Stomach (tissue), 8 donors: ENCODE measurements at regions not wholly inside any gene's neighbourhood (a gene's known extent, or its start where the extent isn't known, plus 50 kb on each side); places are given as distances from the start of the nearest gene placed in this dataset.

Source experiments
- DNase-seq, 2 donors: peaks; one replicate each; pipeline versions ENCODE4 v3.0.0 to v3.0.0-alpha.2; 2013 to 2019
- H3K27ac ChIP-seq, 5 donors: fragments of 200-600 bp in 4 of 5; sonication (generic) in 4 of 5; one replicate each; pipeline ENCODE4 v1.5.1; 2013 to 2019; ENCODE audit warnings: mild to moderate bottlenecking in 1 of 5, moderate library complexity in 1 of 5
- H3K27me3 ChIP-seq, 3 donors: fragments of 200-600 bp; sonication (generic); one replicate each; pipeline ENCODE4 v1.5.1; 2017 to 2019; ENCODE audit warnings: mixed run types in 1 of 3
- H3K36me3 ChIP-seq, 4 donors: fragments of 200-600 bp; sonication (generic); 1 replicate in 3 of 4; 2 replicates in 1 of 4; pipeline ENCODE4 v1.5.1; 2016 to 2019
- H3K4me1 ChIP-seq, 4 donors: fragments of 200-600 bp; sonication (generic); one replicate each; pipeline ENCODE4 v1.5.1; 2016 to 2019
- H3K4me3 ChIP-seq, 4 donors: fragments of 200-600 bp; sonication (generic) in 3 of 4; one replicate each; pipeline ENCODE4 v1.5.1; 2016 to 2019; ENCODE audit warnings: mild to moderate bottlenecking in 1 of 4
- H3K9me3 ChIP-seq, 4 donors: fragments of 200-600 bp; sonication (generic); one replicate each; pipeline ENCODE4 v1.5.1; 2016 to 2019
- EP300 ChIP-seq: sonication (generic); formaldehyde crosslinking; IDR thresholded peaks from one replicate; pipeline ENCODE4 v1.6.1; 2017; ENCODE audit warnings: antibody characterized with exemption
- POLR2A ChIP-seq, 4 donors: fragments of 450-650 bp; IDR thresholded peaks; one replicate each; pipeline ENCODE4 v1.6.1; 2016; ENCODE audit warnings: antibody characterized with exemption in 4 of 4, control low read depth in 2 of 4, mild to moderate bottlenecking in 1 of 4, moderate library complexity in 1 of 4
- POLR2AphosphoS5 ChIP-seq, 3 donors: sonication (generic); formaldehyde crosslinking; IDR thresholded peaks; one replicate each; pipeline ENCODE4 v1.6.1; 2016; ENCODE audit warnings: antibody characterized with exemption in 3 of 3
- WGBS, 5 donors: extraction: QIAGEN DNeasy Blood & Tissue Kit in 3 of 5; methylation state at CpG; one replicate each; pipeline versions ENCODE4 v1.1.5 to v1.1.7; 2013 to 2018; 5-methylcytosine and 5-hydroxymethylcytosine counted together
- intact Hi-C: fragments of 100-400 bp; cut with DNase I; formaldehyde crosslinking; loops from one replicate; pipeline ENCODE4 v1.15.1; 2023; ENCODE audit warnings: low total_unique reads
- TF ChIP-seq, protein P1 (sequence below), 7 experiments: fragments of 450-650 bp in 4 of 7; fragments of 200-600 bp in 3 of 7; sonication (generic) in 3 of 7; IDR thresholded peaks; one replicate each; pipeline ENCODE4 v1.5.1; 2016 to 2019; ENCODE audit warnings: antibody characterized with exemption in 7 of 7, control low read depth in 2 of 7, mild to moderate bottlenecking in 1 of 7
- donor health status: healthy with polysubstance abuse.
- donor health status: Bipolar disorder and iron deficiency.
- donor health status: healthy.

DNA sequence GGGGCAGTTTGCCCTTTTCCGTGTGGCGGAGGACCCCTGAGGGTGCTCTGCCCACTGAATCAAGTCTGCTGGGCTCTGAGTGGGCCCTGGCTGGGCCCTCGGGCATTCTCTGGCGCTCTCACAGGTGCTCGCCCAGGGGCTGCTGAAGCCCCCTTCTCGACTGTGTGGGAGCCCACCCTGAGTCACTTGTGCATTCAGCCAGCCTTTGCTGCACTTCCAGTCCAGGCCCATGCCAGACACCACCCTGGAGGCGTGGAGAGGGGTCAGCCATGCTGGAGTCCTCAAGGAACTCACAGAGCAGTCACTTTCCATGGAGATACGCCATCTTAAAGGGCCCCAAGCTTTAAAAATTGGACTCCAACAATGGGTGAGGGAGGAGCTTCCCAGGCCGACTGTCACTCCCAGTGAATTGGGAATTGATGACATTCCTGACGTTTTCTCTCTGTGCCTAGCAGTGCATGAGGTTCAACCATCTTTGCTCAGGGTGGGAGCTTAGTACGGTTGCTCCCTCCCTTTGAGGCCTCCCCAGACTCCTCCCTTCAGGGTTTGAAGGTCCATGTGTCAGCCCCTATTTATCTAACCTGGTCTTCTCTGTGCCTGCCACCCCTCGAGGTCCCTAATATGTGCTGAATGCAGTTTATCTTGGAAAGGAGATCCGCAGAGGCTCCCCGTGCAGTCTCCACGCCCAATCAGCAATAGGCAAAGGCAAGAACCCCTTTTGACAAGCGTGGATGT, 71.8 kb upstream of the HS6ST1 start:
- TF ChIP-seq POLR2A (IDR thresholded peaks at IDR 0.05) (no peak), EP300 (no peak), POLR2AphosphoS5 (IDR thresholded peaks at IDR 0.05) (no peak)
- TF ChIP-seq, protein P1, sequence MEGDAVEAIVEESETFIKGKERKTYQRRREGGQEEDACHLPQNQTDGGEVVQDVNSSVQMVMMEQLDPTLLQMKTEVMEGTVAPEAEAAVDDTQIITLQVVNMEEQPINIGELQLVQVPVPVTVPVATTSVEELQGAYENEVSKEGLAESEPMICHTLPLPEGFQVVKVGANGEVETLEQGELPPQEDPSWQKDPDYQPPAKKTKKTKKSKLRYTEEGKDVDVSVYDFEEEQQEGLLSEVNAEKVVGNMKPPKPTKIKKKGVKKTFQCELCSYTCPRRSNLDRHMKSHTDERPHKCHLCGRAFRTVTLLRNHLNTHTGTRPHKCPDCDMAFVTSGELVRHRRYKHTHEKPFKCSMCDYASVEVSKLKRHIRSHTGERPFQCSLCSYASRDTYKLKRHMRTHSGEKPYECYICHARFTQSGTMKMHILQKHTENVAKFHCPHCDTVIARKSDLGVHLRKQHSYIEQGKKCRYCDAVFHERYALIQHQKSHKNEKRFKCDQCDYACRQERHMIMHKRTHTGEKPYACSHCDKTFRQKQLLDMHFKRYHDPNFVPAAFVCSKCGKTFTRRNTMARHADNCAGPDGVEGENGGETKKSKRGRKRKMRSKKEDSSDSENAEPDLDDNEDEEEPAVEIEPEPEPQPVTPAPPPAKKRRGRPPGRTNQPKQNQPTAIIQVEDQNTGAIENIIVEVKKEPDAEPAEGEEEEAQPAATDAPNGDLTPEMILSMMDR (IDR thresholded peaks at IDR 0.05), result no peak
- H3K27ac ChIP-seq, result no peak overlapping the region
- no peak for DNase-seq
- intact Hi-C loops, result no loop called here
- H3K4me3 ChIP-seq, result no peak overlapping the region
- H3K9me3 ChIP-seq, result no peaks in the 10 kb centered on the region
- H3K36me3 ChIP-seq, result no peaks in the 10 kb centered on the region
- 81 to 89% (median 87%) methylated on average over 14 to 16 of the region's 16 CpGs for WGBS, 5 donors
- H3K27me3 ChIP-seq, result no peaks in the 10 kb centered on the region
- H3K4me1 ChIP-seq, result peaks cover 0 to 5% (median 0%) of the 10 kb centered on the region in 4 donors

DNA sequence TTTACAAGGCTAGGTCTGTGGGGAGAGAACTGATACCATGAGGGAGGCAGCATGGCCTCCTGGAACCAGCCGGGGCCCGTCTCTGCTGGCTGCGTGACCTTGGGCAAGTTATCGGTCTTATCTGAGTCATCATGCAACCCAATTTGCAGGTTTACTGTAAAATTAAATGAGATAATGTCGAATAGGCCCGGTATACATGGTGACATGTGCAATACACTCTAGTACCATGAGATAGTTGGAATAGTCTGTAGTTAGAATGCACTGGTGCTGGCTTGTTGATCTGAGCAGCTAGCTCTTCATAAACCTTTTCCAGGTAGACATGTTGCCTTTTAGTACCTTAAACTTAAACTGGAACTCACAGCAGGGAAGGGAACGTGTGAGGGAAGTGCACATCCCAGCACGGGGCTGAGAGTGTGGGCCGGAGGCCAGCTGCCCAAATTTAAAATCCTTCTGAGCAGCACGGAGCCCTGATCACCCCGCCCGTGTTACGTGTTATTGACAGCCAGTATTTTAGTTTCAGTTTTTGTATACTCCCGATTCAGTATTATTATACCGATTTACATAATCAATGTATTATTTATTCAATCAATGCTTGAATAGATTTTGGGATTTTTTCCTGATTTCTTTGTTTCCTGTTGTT, 72.4 kb upstream of the HS6ST1 start:
- 80 to 91% (median 86%) methylated on average over 15 of the region's 15 CpGs for WGBS, 5 donors
- no peaks in the 10 kb centered on the region for H3K9me3 ChIP-seq
- TF ChIP-seq POLR2A (IDR thresholded peaks at IDR 0.05) (no peak), POLR2AphosphoS5 (IDR thresholded peaks at IDR 0.05) (no peak), EP300 (no peak)
- TF ChIP-seq, protein P1 (IDR thresholded peaks at IDR 0.05), result no peak
- H3K4me3 ChIP-seq, result no peak overlapping the region
- no peaks in the 10 kb centered on the region for H3K36me3 ChIP-seq
- H3K27ac ChIP-seq, result no peak overlapping the region
- DNase-seq, result peak in 1 of 2 donors; percentile 17
- intact Hi-C loops, result no loop called here
- peaks cover 0 to 5% (median 0%) of the 10 kb centered on the region in 4 donors for H3K4me1 ChIP-seq
- no peaks in the 10 kb centered on the region for H3K27me3 ChIP-seq

DNA sequence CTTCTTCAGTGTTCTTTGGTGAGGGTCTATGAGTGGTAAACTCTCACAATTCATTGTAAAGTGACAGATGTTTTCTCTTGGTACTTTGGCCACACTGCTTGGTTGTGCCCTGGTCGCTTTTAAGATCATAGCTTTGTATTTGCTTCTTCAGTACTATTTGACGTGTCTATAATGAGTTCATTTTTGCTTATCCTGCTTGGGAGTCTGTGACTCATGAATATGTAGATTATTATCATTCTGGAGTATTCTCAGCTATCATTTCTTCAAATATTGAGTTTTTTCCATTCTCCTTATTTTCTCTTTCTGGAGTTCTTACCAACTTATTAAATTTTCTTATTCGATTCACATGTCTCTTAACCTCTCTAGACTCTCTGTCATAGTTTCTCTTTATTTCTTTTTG, 73.0 kb upstream of the HS6ST1 start:
- Histone ChIP-seq H3K27me3 (no peaks in the 10 kb centered on the region), H3K27ac (no peak overlapping the region), H3K36me3 (no peaks in the 10 kb centered on the region), H3K4me1 (peaks cover 0 to 5% (median 0%) of the 10 kb centered on the region in 4 donors), H3K9me3 (no peaks in the 10 kb centered on the region), H3K4me3 (no peak overlapping the region)
- 81 to 93% (median 88%) methylated on average over 3 of the region's 3 CpGs for WGBS, 5 donors
- intact Hi-C loops, result no loop called here
- TF ChIP-seq, protein P1 (IDR thresholded peaks at IDR 0.05), result no peak
- no peak for TF ChIP-seq POLR2A (IDR thresholded peaks at IDR 0.05)
- no peak for TF ChIP-seq EP300
- no peak for TF ChIP-seq POLR2AphosphoS5 (IDR thresholded peaks at IDR 0.05)
- DNase-seq, result no peak

DNA sequence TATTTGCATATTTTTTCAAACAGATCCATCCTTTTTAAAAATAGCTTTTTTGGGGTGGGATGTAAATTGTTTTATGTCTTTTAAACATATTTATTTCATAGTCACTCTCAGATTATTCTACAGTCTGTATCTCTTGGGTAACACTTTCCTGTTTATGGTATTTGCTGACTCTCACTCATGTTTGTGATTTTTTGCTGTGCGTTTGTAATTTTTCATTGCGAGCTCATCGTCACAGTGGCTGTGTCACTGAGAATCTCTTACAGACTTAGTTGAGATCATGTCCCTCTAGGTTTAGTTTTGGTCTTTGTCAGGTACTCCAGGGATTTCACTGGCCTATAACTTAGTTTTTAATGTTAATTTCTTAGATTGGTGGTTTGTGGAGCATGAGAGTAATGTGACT, 73.5 kb upstream of the HS6ST1 start:
- TF ChIP-seq EP300 (no peak), POLR2A (IDR thresholded peaks at IDR 0.05) (no peak), POLR2AphosphoS5 (IDR thresholded peaks at IDR 0.05) (no peak)
- TF ChIP-seq, protein P1 (IDR thresholded peaks at IDR 0.05), result no peak
- H3K4me1 ChIP-seq, result peaks cover 0 to 5% (median 0%) of the 10 kb centered on the region in 4 donors
- H3K4me3 ChIP-seq, result no peak overlapping the region
- WGBS, 5 donors, result 93 to 96% (median 95%) methylated on average over 3 of the region's 3 CpGs
- H3K36me3 ChIP-seq, result no peaks in the 10 kb centered on the region
- intact Hi-C loops, result no loop called here
- DNase-seq, result no peak
- no peaks in the 10 kb centered on the region for H3K9me3 ChIP-seq
- no peaks in the 10 kb centered on the region for H3K27me3 ChIP-seq
- no peak overlapping the region for H3K27ac ChIP-seq
